Urinary bladder (tissue), 3 donors: ENCODE measurements at regions not wholly inside any gene's neighbourhood (a gene's known extent, or its start where the extent isn't known, plus 50 kb on each side); places are given as distances from the start of the nearest gene placed in this dataset.

Experiments used
- DNase-seq: peaks from one replicate; pipeline ENCODE4 v3.0.0-alpha.2; 2015; ENCODE audit errors: extremely low spot score
- H3K27ac ChIP-seq: one replicate; pipeline ENCODE4 v1.5.1; 2013; ENCODE audit warnings: low read depth, mild to moderate bottlenecking, moderate library complexity
- H3K36me3 ChIP-seq: one replicate; pipeline ENCODE4 v1.6.1; 2013; ENCODE audit warnings: mild to moderate bottlenecking, moderate library complexity; ENCODE audit not compliant: insufficient read depth
- H3K4me1 ChIP-seq: one replicate; pipeline ENCODE4 v1.6.1; 2013; ENCODE audit warnings: mild to moderate bottlenecking, moderate library complexity; ENCODE audit not compliant: insufficient read depth
- H3K4me3 ChIP-seq: one replicate; pipeline ENCODE4 v1.5.1; 2013; ENCODE audit warnings: low read depth, low read length
- WGBS: extraction: QIAGEN DNeasy Blood & Tissue Kit; methylation state at CpG from one replicate; pipeline ENCODE4 v1.1.7; 2013; 5-methylcytosine and 5-hydroxymethylcytosine counted together
- donor health status: healthy with polysubstance abuse.
- donor health status: healthy.

GRCh38 chr14:29191092-29191491 lies 424.5 kb downstream of the FOXG1 start:
- no peak for DNase-seq
- H3K4me1 ChIP-seq: no peaks in the 10 kb centered on the region
- no peak overlapping the region for H3K4me3 ChIP-seq
- no peaks in the 10 kb centered on the region for H3K36me3 ChIP-seq
- no peak overlapping the region for H3K27ac ChIP-seq

GRCh38 chr14:29197557-29197956 lies 431.0 kb downstream of the FOXG1 start:
- DNase-seq: no peak
- H3K4me1 ChIP-seq: no peaks in the 10 kb centered on the region
- 91% methylated on average over 1 of the region's 1 CpG for WGBS
- no peak overlapping the region for H3K27ac ChIP-seq
- H3K36me3 ChIP-seq: no peaks in the 10 kb centered on the region
- H3K4me3 ChIP-seq: no peak overlapping the region

GRCh38 chr14:29205658-29206057 lies 439.1 kb downstream of the FOXG1 start:
- H3K27ac ChIP-seq: no peak overlapping the region
- WGBS: 85% methylated on average over 2 of the region's 2 CpGs
- H3K4me1 ChIP-seq: no peaks in the 10 kb centered on the region
- no peaks in the 10 kb centered on the region for H3K36me3 ChIP-seq
- no peak overlapping the region for H3K4me3 ChIP-seq
- no peak for DNase-seq

- H3K36me3 ChIP-seq: peaks cover 1% of the 10 kb centered on the region
- no peak overlapping the region for H3K27ac ChIP-seq
- WGBS: 88% methylated on average over 3 of the region's 3 CpGs
- no peak overlapping the region for H3K4me3 ChIP-seq
- DNase-seq: no peak
- H3K4me1 ChIP-seq: no peaks in the 10 kb centered on the region
These were observed 449.3 kb downstream of the FOXG1 start for GRCh38 chr14:29215853-29216252.

GRCh38 chr14:29216268-29217232 lies 450.0 kb downstream of the FOXG1 start:
- no peaks in the 10 kb centered on the region for H3K4me1 ChIP-seq
- H3K4me3 ChIP-seq: no peak overlapping the region
- WGBS: 73% methylated on average over 9 of the region's 9 CpGs

GRCh38 chr14:29217813-29218450 lies 451.3 kb downstream of the FOXG1 start:
- H3K4me1 ChIP-seq: no peaks in the 10 kb centered on the region
- peaks cover 1% of the 10 kb centered on the region for H3K36me3 ChIP-seq
- H3K4me3 ChIP-seq: no peak overlapping the region
- no peak for DNase-seq
- 53% methylated on average over 5 of the region's 5 CpGs for WGBS
- H3K27ac ChIP-seq: no peak overlapping the region

More at GRCh38 chr14:29216268-29217232, 450.0 kb downstream of the FOXG1 start:
- H3K36me3 ChIP-seq: peaks cover 1% of the 10 kb centered on the region
- no peak overlapping the region for H3K27ac ChIP-seq
- no peak for DNase-seq

- H3K4me3 ChIP-seq: no peak overlapping the region
- no peak overlapping the region for H3K27ac ChIP-seq
- WGBS: 54% methylated on average over 4 of the region's 4 CpGs
- no peak for DNase-seq
- peaks cover 1% of the 10 kb centered on the region for H3K36me3 ChIP-seq
- no peaks in the 10 kb centered on the region for H3K4me1 ChIP-seq
These were observed 453.5 kb downstream of the FOXG1 start for GRCh38 chr14:29220072-29220471.

- Histone ChIP-seq H3K4me3 (no peak overlapping the region), H3K4me1 (no peaks in the 10 kb centered on the region), H3K36me3 (peaks cover 1% of the 10 kb centered on the region), H3K27ac (no peak overlapping the region)
- WGBS: 59% methylated on average over 3 of the region's 3 CpGs
- no peak for DNase-seq
These were observed 454.0 kb downstream of the FOXG1 start for GRCh38 chr14:29220566-29220965.

- H3K4me1 ChIP-seq: no peaks in the 10 kb centered on the region
- no peak overlapping the region for H3K4me3 ChIP-seq
- WGBS: 47% methylated on average over 1 of the region's 1 CpG
- no peak overlapping the region for H3K27ac ChIP-seq
- peaks cover 1% of the 10 kb centered on the region for H3K36me3 ChIP-seq
- DNase-seq: no peak
These were observed 455.4 kb downstream of the FOXG1 start for GRCh38 chr14:29222006-29222405.

GRCh38 chr14:29222671-29223268 lies 456.2 kb downstream of the FOXG1 start:
- no peak for DNase-seq
- Histone ChIP-seq H3K36me3 (peaks cover 1% of the 10 kb centered on the region), H3K4me3 (no peak overlapping the region), H3K27ac (no peak overlapping the region), H3K4me1 (no peaks in the 10 kb centered on the region)
- 6% methylated on average over 7 of the region's 7 CpGs for WGBS

- Histone ChIP-seq H3K36me3 (peaks cover 1% of the 10 kb centered on the region), H3K27ac (no peak overlapping the region), H3K4me1 (no peaks in the 10 kb centered on the region), H3K4me3 (no peak overlapping the region)
- 82% methylated on average over 3 of the region's 3 CpGs for WGBS
- DNase-seq: no peak
These were observed 457.4 kb downstream of the FOXG1 start for GRCh38 chr14:29223947-29224346.

- DNase-seq: no peak
- 90% methylated on average over 1 of the region's 1 CpG for WGBS
- Histone ChIP-seq H3K27ac (no peak overlapping the region), H3K4me1 (no peaks in the 10 kb centered on the region), H3K4me3 (no peak overlapping the region), H3K36me3 (no peaks in the 10 kb centered on the region)
These were observed 461.0 kb downstream of the FOXG1 start for GRCh38 chr14:29227631-29228030.

- H3K27ac ChIP-seq: no peak overlapping the region
- H3K4me3 ChIP-seq: no peak overlapping the region
- no peaks in the 10 kb centered on the region for H3K36me3 ChIP-seq
- DNase-seq: no peak
- no peaks in the 10 kb centered on the region for H3K4me1 ChIP-seq
- WGBS: 86% methylated on average over 4 of the region's 4 CpGs
These were observed 465.6 kb downstream of the FOXG1 start for GRCh38 chr14:29232153-29232552.

GRCh38 chr14:29232711-29233110 lies 466.1 kb downstream of the FOXG1 start:
- Histone ChIP-seq H3K27ac (no peak overlapping the region), H3K36me3 (no peaks in the 10 kb centered on the region), H3K4me3 (no peak overlapping the region), H3K4me1 (no peaks in the 10 kb centered on the region)
- DNase-seq: no peak
